ENCODE measurements at regions not wholly inside any gene's neighbourhood (a gene's known extent, or its start where the extent isn't known, plus 50 kb on each side); places are given as distances from the start of the nearest gene placed in this dataset.

DNA sequence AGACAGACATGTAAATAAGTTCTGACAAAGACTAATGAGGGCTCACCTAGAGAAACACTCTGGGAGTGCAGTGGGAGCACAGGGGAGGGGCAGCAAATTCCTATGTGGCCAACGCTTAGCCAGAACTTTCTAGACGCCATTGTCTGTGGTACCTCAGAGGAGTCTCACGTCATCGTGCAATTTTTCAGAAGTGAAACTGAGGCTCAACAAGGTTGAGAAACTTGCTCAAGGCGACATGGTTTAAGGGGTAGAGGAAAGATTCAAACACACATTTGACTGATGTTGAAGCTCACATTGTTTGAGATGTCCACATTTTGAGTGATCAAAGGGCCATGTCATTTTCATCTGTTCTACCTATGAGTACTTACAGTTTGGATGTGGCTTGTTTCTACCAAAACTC lies 152.6 kb upstream of the LMO4 start:
- Histone ChIP-seq H4K8ac (ENCODE audit: extremely low read depth, insufficient read depth, low read length) (no peak overlapping the region), H3K4ac (replicated peaks; ENCODE audit: insufficient read length, low read depth, low read length) (no peak overlapping the region), H3K23ac (ENCODE audit: insufficient read length) (no peak overlapping the region), H3K27me3 (replicated peaks in 1 of 4; ENCODE audit: control insufficient read depth in 3 of 4, extremely low read depth in 1 of 4, insufficient read depth in 3 of 4, low read length in 3 of 4) (no peaks in the 10 kb centered on the region), H3K79me2 (ENCODE audit: control insufficient read depth in 1 of 2, insufficient read depth in 2 of 2, low read length in 2 of 2) (no peaks in the 10 kb centered on the region), H3K9ac (replicated peaks in 1 of 4; ENCODE audit: extremely low read depth in 1 of 4, low read depth in 3 of 4, low read length in 3 of 4) (no peak overlapping the region), H3K27ac (ENCODE audit: low read depth, low read length) (no peak overlapping the region), H2BK20ac (ENCODE audit: low read length) (no peak overlapping the region), H3K9me3 (ENCODE audit: insufficient read depth in 2 of 2, low read depth in 1 of 2, low read length in 1 of 2) (no peaks in the 10 kb centered on the region), H4K5ac (ENCODE audit: insufficient read length, low read depth, low read length) (no peak overlapping the region), H2BK15ac (ENCODE audit: low read length) (no peak overlapping the region), H3K36me3 (ENCODE audit: control insufficient read depth in 2 of 4, insufficient read depth in 4 of 4, low read length in 3 of 4) (no peaks in the 10 kb centered on the region), H3K56ac (replicated peaks; ENCODE audit: insufficient read length, low read depth, low read length) (no peak overlapping the region), H4K91ac (replicated peaks; ENCODE audit: insufficient read length, low read length) (no peak overlapping the region), H2AFZ (ENCODE audit: low read length) (no peak overlapping the region), H2AK5ac (ENCODE audit: low read depth, low read length) (no peak overlapping the region), H3K14ac (ENCODE audit: insufficient read length) (no peak overlapping the region), H2BK5ac (ENCODE audit: low read depth, low read length) (no peak overlapping the region), H3K4me1 (replicated peaks in 1 of 4; ENCODE audit: control insufficient read depth in 3 of 4, insufficient read depth in 4 of 4, low read length in 3 of 4) (no peaks in the 10 kb centered on the region), H4K20me1 (replicated peaks in 1 of 2; ENCODE audit: control insufficient read depth in 1 of 2, insufficient read depth in 2 of 2, low read length in 2 of 2) (no peaks in the 10 kb centered on the region), H3K4me3 (ENCODE audit: extremely low read depth in 1 of 4, insufficient read depth in 2 of 4, low read depth in 3 of 4, low read length in 4 of 4) (no peak overlapping the region), H3K18ac (ENCODE audit: extremely low read depth, low read length) (no peak overlapping the region), H3K79me1 (ENCODE audit: low read depth, low read length) (no peaks in the 10 kb centered on the region), H2BK120ac (replicated peaks; ENCODE audit: low read depth, low read length) (no peak overlapping the region), H3K4me2 (ENCODE audit: insufficient read depth in 1 of 2, low read depth in 2 of 2, low read length in 2 of 2) (no peak overlapping the region), H3K23me2 (ENCODE audit: low read depth, low read length) (no peaks in the 10 kb centered on the region), H2BK12ac (ENCODE audit: low read depth, low read length) (no peak overlapping the region)
- 92% methylated on average over 5 of the region's 5 CpGs; no CpG with 5 or more reads in 1 of the 2 experiments for WGBS, 2 experiments (ENCODE audit: extremely low coverage in 1 of 2, insufficient coverage in 1 of 2, insufficient read length in 1 of 2, insufficient replicate concordance in 2 of 2, low coverage in 1 of 2, low lambda C conversion rate in 2 of 2, missing lambda C conversion rate in 1 of 2)
- ChIA-PET POLR2A (ENCODE audit: partially characterized antibody) (no interaction called here), CTCF (ENCODE audit: partially characterized antibody) (interaction anchor here (1.1 kb wide), 1 partner anchor 11 kb away, joined by 3 read pairs; no protein-coding TSS in a partner anchor)
- DNase-seq (ENCODE audit: low read depth in 1 of 2, low spot score in 2 of 2) (no peak), FAIRE-seq (no peak)
- TF ChIP-seq POLR2A (IDR thresholded peaks at IDR 0.05; ENCODE audit: control extremely low read depth in 1 of 2, low read depth in 2 of 2, low read length in 2 of 2) (no peak), NRF1 (IDR thresholded peaks at IDR 0.05; ENCODE audit: low read depth, low read length) (no peak), CTCF (IDR thresholded peaks at IDR 0.05; ENCODE audit: control extremely low read depth in 1 of 3, insufficient read depth in 1 of 3, low read depth in 1 of 3, low read length in 3 of 3) (no peak), TAF7 (optimal IDR thresholded peaks at IDR 0.05; ENCODE audit: borderline replicate concordance, low read depth, low read length) (no peak), SAP30 (IDR thresholded peaks at IDR 0.05; ENCODE audit: insufficient read depth, insufficient replicate concordance, low read length) (no peak), HDAC2 (IDR thresholded peaks at IDR 0.05; ENCODE audit: borderline replicate concordance in 1 of 2, low read depth in 2 of 2, low read length in 2 of 2) (no peak), GABPA (IDR thresholded peaks at IDR 0.05; ENCODE audit: borderline replicate concordance, insufficient read depth, low read length) (no peak), JUND (IDR thresholded peaks at IDR 0.05; ENCODE audit: low read length) (no peak), NANOG (IDR thresholded peaks at IDR 0.05; ENCODE audit: insufficient read depth, low read depth, low read length, poor library complexity, severe bottlenecking) (no peak), CEBPB (IDR thresholded peaks at IDR 0.05; ENCODE audit: low read depth, low read length) (no peak)
- TF ChIP-seq, protein P1, sequence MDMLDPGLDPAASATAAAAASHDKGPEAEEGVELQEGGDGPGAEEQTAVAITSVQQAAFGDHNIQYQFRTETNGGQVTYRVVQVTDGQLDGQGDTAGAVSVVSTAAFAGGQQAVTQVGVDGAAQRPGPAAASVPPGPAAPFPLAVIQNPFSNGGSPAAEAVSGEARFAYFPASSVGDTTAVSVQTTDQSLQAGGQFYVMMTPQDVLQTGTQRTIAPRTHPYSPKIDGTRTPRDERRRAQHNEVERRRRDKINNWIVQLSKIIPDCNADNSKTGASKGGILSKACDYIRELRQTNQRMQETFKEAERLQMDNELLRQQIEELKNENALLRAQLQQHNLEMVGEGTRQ (IDR thresholded peaks at IDR 0.05; ENCODE audit: low read length): no peak
